ENCODE measurements at regions not wholly inside any gene's neighbourhood (a gene's known extent, or its start where the extent isn't known, plus 50 kb on each side); places are given as distances from the start of the nearest gene placed in this dataset.

DNA sequence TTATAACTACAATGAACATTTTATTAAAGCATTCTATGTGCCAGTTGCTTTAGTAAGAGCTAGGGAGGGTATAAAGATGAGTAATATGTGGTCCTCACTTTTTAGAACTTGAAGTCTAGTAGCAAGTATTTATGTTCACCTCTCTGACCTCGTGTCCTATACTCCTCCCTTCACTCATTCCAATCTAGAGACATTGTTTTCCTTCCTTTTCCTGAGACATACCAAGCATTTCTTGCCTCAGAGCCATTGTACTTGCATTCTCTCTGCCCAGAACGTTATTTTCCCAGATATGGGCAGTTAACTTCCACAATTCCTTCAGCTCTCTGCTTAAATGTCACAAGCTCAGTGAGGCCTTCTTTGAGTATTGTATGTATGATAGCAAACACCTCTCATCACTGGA, 408.6 kb downstream of the PDCD6IP start:
- no peak for TF ChIP-seq CTCF (IDR thresholded peaks at IDR 0.05; ENCODE audit: low read depth, low read length)
- no peak for TF ChIP-seq EZH2phosphoT487 (IDR thresholded peaks at IDR 0.05; ENCODE audit: low read depth)
